MCF 10A (cell line): ENCODE measurements at regions not wholly inside any gene's neighbourhood (a gene's known extent, or its start where the extent isn't known, plus 50 kb on each side); places are given as distances from the start of the nearest gene placed in this dataset.

Source experiments
- BruUV-seq: library from RNA; stranded (reverse); fragments of 400-500 nt; replicated peaks from 2 replicates; lab custom pipeline; 2021; lab: Mats Ljungman, UMichigan
- CTCF ChIA-PET: fragments of 300-600 bp; sonication (Branson Sonifier 250); formaldehyde crosslinking; extraction: SDS; loops from one replicate; lab custom pipeline; 2021; ENCODE audit warnings: antibody characterized with exemption, inconsistent platforms; lab: Yijun Ruan, JAX
- POLR2A ChIA-PET: fragments of 300-600, 350-650 bp; sonication (Branson Sonifier 250); formaldehyde crosslinking; extraction: SDS; loops from one replicate; lab custom pipeline; 2020; ENCODE audit warnings: antibody characterized with exemption, inconsistent platforms; lab: Yijun Ruan, JAX
- DNase-seq: peaks from one replicate; pipeline ENCODE4 v3.0.0-alpha.2; 2018; ENCODE audit not compliant: unreplicated experiment
- H3K27ac Mint-ChIP-seq: one replicate; pipeline ENCODE4 v1.8.0; 2022; ENCODE audit warnings: mild to moderate bottlenecking, low read depth, mixed read lengths; ENCODE audit not compliant: unreplicated experiment
- H3K27me3 Mint-ChIP-seq: one replicate; pipeline ENCODE4 v1.8.0; 2022; ENCODE audit warnings: mixed read lengths; ENCODE audit not compliant: insufficient read depth, unreplicated experiment
- H3K36me3 Mint-ChIP-seq: one replicate; pipeline ENCODE4 v1.8.0; 2022; ENCODE audit warnings: mild to moderate bottlenecking, moderate library complexity, mixed read lengths; ENCODE audit not compliant: insufficient read depth, unreplicated experiment
- H3K4me1 Mint-ChIP-seq: one replicate; pipeline ENCODE4 v1.8.0; 2022; ENCODE audit warnings: mixed read lengths; ENCODE audit not compliant: insufficient read depth, unreplicated experiment
- H3K4me3 Mint-ChIP-seq: one replicate; pipeline ENCODE4 v1.8.0; 2022; ENCODE audit warnings: mild to moderate bottlenecking, moderate library complexity, mixed read lengths; ENCODE audit not compliant: unreplicated experiment
- H3K9me3 Mint-ChIP-seq: one replicate; pipeline ENCODE4 v1.8.0; 2022; ENCODE audit warnings: mixed read lengths; ENCODE audit not compliant: unreplicated experiment
- intact Hi-C: fragments of 100-400 bp; cut with micrococcal nuclease; formaldehyde crosslinking; loops from 2 replicates; pipeline ENCODE4 v1.14.1; 2022
- TF ChIP-seq, protein P1 (sequence below): fragments of 200-600 bp; IDR thresholded peaks from one replicate; pipeline ENCODE4 v1.8.0; 2022; ENCODE audit warnings: antibody characterized with exemption, mild to moderate bottlenecking; ENCODE audit not compliant: unreplicated experiment

DNA sequence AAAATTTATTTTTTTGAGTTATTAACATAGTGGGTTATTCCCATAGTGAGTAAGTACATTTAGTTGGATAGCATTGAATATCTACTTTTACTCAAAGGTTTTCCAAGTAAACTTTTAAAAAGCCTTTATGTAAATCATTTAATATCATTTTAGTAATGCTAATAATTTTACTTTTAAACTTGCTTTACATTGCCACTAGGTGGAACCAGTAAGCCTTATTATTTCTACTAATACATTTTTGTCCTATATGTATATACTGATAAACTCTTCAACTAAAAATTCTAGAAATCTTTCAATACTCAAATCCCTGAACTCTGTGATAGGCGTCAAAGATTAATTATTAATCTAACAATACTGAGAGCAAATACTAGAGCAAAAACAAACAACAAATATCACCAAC is 1709.2 kb upstream of the PCDH20 start:
- no peaks in the 10 kb centered on the region for H3K27me3 Mint-ChIP-seq
- BruUV-seq = no TSS peak
- ChIA-PET CTCF (no interaction called here), POLR2A (no interaction called here)
- no peaks in the 10 kb centered on the region for H3K9me3 Mint-ChIP-seq
- peak; percentile 36 for DNase-seq
- intact Hi-C loops = loop anchor here (10.0 kb wide), 1 partner anchor 610 kb away; no protein-coding TSS in a partner anchor
- no peaks in the 10 kb centered on the region for H3K36me3 Mint-ChIP-seq
- no peak overlapping the region for H3K4me3 Mint-ChIP-seq
- TF ChIP-seq, protein P1, sequence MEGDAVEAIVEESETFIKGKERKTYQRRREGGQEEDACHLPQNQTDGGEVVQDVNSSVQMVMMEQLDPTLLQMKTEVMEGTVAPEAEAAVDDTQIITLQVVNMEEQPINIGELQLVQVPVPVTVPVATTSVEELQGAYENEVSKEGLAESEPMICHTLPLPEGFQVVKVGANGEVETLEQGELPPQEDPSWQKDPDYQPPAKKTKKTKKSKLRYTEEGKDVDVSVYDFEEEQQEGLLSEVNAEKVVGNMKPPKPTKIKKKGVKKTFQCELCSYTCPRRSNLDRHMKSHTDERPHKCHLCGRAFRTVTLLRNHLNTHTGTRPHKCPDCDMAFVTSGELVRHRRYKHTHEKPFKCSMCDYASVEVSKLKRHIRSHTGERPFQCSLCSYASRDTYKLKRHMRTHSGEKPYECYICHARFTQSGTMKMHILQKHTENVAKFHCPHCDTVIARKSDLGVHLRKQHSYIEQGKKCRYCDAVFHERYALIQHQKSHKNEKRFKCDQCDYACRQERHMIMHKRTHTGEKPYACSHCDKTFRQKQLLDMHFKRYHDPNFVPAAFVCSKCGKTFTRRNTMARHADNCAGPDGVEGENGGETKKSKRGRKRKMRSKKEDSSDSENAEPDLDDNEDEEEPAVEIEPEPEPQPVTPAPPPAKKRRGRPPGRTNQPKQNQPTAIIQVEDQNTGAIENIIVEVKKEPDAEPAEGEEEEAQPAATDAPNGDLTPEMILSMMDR = peak; percentile 37
- H3K4me1 Mint-ChIP-seq = no peaks in the 10 kb centered on the region
- no peak overlapping the region for H3K27ac Mint-ChIP-seq

DNA sequence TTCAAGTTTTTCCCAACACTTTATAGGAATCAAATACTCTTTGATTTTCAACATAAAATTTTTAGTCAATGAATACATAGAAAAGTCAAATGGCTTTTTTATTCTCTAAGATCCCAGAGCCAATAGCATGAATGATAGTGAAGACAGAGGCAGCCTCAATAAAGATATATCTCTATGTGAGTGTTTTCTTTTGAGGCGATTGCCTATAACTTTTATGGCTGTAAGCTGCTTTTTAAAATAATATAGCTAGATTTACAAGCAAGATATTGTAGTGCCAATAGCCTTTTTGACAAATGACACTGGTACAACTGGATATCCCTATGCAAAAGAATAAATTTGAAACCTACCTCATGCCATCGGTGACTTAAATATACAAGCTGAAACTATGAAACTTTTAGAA is 1705.2 kb upstream of the PCDH20 start:
- no peaks in the 10 kb centered on the region for H3K27me3 Mint-ChIP-seq
- no TSS peak for BruUV-seq
- intact Hi-C loops = loop anchor here (10.0 kb wide), 1 partner anchor 606 kb away; no protein-coding TSS in a partner anchor
- H3K27ac Mint-ChIP-seq = no peak overlapping the region
- POLR2A ChIA-PET = no interaction called here
- no peaks in the 10 kb centered on the region for H3K9me3 Mint-ChIP-seq
- no peak for DNase-seq
- no peaks in the 10 kb centered on the region for H3K36me3 Mint-ChIP-seq
- CTCF ChIA-PET = interaction anchor here (0.6 kb wide), 1 partner anchor 668 kb away, joined by 3 read pairs; no protein-coding TSS in a partner anchor
- TF ChIP-seq, protein P1 = no peak
- no peaks in the 10 kb centered on the region for H3K4me1 Mint-ChIP-seq
- H3K4me3 Mint-ChIP-seq = no peak overlapping the region

DNA sequence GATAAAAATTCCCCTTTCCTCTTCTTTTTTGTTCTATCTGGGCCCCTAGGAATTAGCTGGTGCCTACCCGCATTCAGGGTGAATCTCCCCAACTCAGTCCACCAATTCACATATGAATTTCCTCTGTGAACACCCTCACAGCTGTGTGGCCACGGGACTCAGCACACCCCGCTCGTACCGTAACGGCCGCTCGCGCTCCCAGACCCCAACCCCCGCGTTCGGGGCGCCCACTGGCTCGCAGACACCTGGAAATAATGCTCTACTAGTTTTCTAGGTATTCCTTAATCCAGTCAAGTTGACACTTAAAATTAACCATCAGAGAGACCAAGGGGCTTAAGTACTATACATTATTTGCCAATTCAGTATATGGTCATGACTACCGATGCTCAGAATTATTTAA is 1702.1 kb upstream of the PCDH20 start:
- H3K27ac Mint-ChIP-seq = no peak overlapping the region
- H3K27me3 Mint-ChIP-seq = no peaks in the 10 kb centered on the region
- H3K9me3 Mint-ChIP-seq = no peaks in the 10 kb centered on the region
- BruUV-seq = no TSS peak
- ChIA-PET POLR2A (no interaction called here), CTCF (no interaction called here)
- TF ChIP-seq, protein P1 = no peak
- H3K4me3 Mint-ChIP-seq = no peak overlapping the region
- no peaks in the 10 kb centered on the region for H3K36me3 Mint-ChIP-seq
- DNase-seq = no peak
- H3K4me1 Mint-ChIP-seq = no peaks in the 10 kb centered on the region
- intact Hi-C loops = no loop called here

DNA sequence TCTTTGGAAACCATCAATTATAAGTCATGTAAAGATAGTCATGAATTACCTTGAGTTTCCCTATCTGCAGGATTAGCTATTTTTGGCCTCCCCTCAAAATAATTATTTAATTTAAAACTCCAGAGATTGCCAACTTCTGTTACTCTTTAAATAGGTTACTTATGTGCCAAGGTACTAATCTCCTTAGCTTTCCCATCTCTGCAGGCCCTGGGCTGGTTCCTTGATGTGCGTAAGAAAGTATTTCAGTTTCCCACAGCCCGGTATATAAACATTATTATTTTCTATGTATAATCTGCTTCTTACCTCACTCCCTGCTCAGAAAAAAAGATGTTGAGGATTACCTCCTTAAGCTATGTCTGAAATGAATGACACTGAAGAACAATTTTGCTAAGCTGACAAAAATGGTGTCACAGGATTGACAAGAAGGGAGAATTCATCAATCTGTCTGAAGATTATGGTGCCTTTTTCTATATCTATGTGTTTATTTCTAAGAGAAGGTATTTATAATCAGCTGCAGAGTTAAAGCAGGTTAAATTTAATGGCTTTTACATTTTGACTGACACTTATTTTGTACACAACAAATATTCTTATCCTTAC is 1697.2 kb upstream of the PCDH20 start:
- Mint-ChIP-seq H3K4me3 (no peak overlapping the region), H3K27me3 (no peaks in the 10 kb centered on the region), H3K36me3 (no peaks in the 10 kb centered on the region), H3K4me1 (no peaks in the 10 kb centered on the region), H3K27ac (no peak overlapping the region), H3K9me3 (no peaks in the 10 kb centered on the region)
- ChIA-PET CTCF (interaction anchor here (0.7 kb wide), 1 partner anchor 992 kb away, joined by 3 read pairs; no protein-coding TSS in a partner anchor), POLR2A (no interaction called here)
- intact Hi-C loops = no loop called here
- TF ChIP-seq, protein P1 = no peak
- no TSS peak for BruUV-seq
- DNase-seq = no peak
